Panc1 (cell line): ENCODE measurements at regions not wholly inside any gene's neighbourhood (a gene's known extent, or its start where the extent isn't known, plus 50 kb on each side); places are given as distances from the start of the nearest gene placed in this dataset.
"Not testable (repeated sequence)": the region's sequence is repeated elsewhere in the genome, so short reads cannot be mapped to it uniquely, and the experiment has no call there.

Source experiments
- ATAC-seq: fragments of 200-7000 bp; cut with Tn5 transposase; 2 replicates; pipeline ENCODE4 v1.9.1; 2020; ENCODE audit warnings: mild to moderate bottlenecking, moderate library complexity
- BruUV-seq: library from RNA; stranded (reverse); fragments of 400-500 nt; replicated peaks from 2 replicates; lab custom pipeline; 2021; lab: Mats Ljungman, UMichigan
- CTCF ChIA-PET: fragments of 300-600 bp; sonication (Branson Sonifier 250); formaldehyde crosslinking; loops from one replicate; lab custom pipeline; 2022; ENCODE audit warnings: antibody characterized with exemption; lab: Charles Lee
- POLR2A ChIA-PET: fragments of 300-600 bp; sonication (Branson Sonifier 250); formaldehyde crosslinking; loops from one replicate; lab custom pipeline; 2022; ENCODE audit warnings: antibody characterized with exemption; lab: Charles Lee
- DNase-seq: peaks from one replicate; pipeline ENCODE4 v3.0.0-alpha.2; 2010; ENCODE audit warnings: low read depth, low spot score
- H3K27ac ChIP-seq: 2 replicates; pipeline ENCODE4 v1.5.1; 2011; ENCODE audit warnings: mild to moderate bottlenecking, low read length, inconsistent platforms
- H3K27me3 ChIP-seq: fragments of 200-500 bp; sonication (Bioruptor generic); 2 replicates; pipeline ENCODE4 v1.6.0; 2014; ENCODE audit warnings: low read length, inconsistent platforms; ENCODE audit not compliant: control insufficient read depth, insufficient read depth
- H3K36me3 ChIP-seq: fragments of 200-500 bp; sonication (Bioruptor generic); 2 replicates; pipeline ENCODE4 v1.5.1; 2014; ENCODE audit warnings: inconsistent platforms, mild to moderate bottlenecking, low read length, moderate library complexity; ENCODE audit not compliant: control insufficient read depth, insufficient read depth
- H3K4me1 ChIP-seq: 2 replicates; pipeline ENCODE4 v1.5.1; 2011; ENCODE audit warnings: inconsistent platforms, mild to moderate bottlenecking, low read length, moderate library complexity; ENCODE audit not compliant: control insufficient read depth, insufficient read depth
- H3K4me3 ChIP-seq, 2 experiments: 2 replicates each; pipeline ENCODE4 v1.5.1; 2011 to 2012; ENCODE audit warnings: low read depth in 2 of 2, low read length in 2 of 2, mild to moderate bottlenecking in 2 of 2, inconsistent platforms in 1 of 2, moderate library complexity in 1 of 2
- H3K9me3 ChIP-seq: fragments of 200-500 bp; sonication (Bioruptor generic); 2 replicates; pipeline ENCODE4 v1.5.1; 2014; ENCODE audit warnings: low read depth, mild to moderate bottlenecking, inconsistent platforms, low read length, moderate library complexity; ENCODE audit not compliant: control insufficient read depth, insufficient read depth
- CTCF ChIP-seq: fragments of 450-650 bp; IDR thresholded peaks from 2 replicates; pipeline ENCODE4 v1.5.1; 2017; ENCODE audit warnings: mild to moderate bottlenecking
- POLR2AphosphoS5 ChIP-seq: IDR thresholded peaks from 2 replicates; pipeline ENCODE4 v1.6.1; 2012; ENCODE audit warnings: mild to moderate bottlenecking, low read depth, low read length, moderate library complexity
- REST ChIP-seq, 2 experiments: IDR thresholded peaks; 2 replicates each; pipeline ENCODE4 v1.6.1; 2011 to 2012; ENCODE audit warnings: low read depth in 2 of 2, control low read depth in 1 of 2, low read length in 1 of 2, mild to moderate bottlenecking in 1 of 2, moderate library complexity in 1 of 2; ENCODE audit not compliant: insufficient read depth in 1 of 2
- SIN3A ChIP-seq: IDR thresholded peaks from 2 replicates; pipeline ENCODE4 v1.6.1; 2012; ENCODE audit warnings: low read depth, mild to moderate bottlenecking, low read length, moderate library complexity, borderline replicate concordance; ENCODE audit not compliant: insufficient read depth
- TCF7L2 ChIP-seq: IDR thresholded peaks from 2 replicates; pipeline ENCODE4 v1.6.1; 2011; ENCODE audit warnings: mild to moderate bottlenecking, low read depth, low read length, inconsistent platforms
- in situ Hi-C: cut with HindIII; loops from 2 replicates; pipeline ENCODE4 v1.10.0; 2016; ENCODE audit warnings: low sequenced_read_pairs, low pct_unique_long_range_greater_than_20kb
- intact Hi-C: fragments of 100-400 bp; cut with micrococcal nuclease; formaldehyde crosslinking; loops from one replicate; pipeline ENCODE4 v1.10.0; 2022; ENCODE audit not compliant: unreplicated experiment

- CTCF ChIA-PET, result no interaction called here
- BruUV-seq, result no TSS peak
- Histone ChIP-seq H3K27me3 (no peaks in the 10 kb centered on the region), H3K4me3 (no peak overlapping the region), H3K36me3 (no peaks in the 10 kb centered on the region), H3K4me1 (no peaks in the 10 kb centered on the region), H3K9me3 (no peaks in the 10 kb centered on the region), H3K27ac (no peak overlapping the region)
- POLR2A ChIA-PET, result no interaction called here
- in situ Hi-C loops (no loop called here), intact Hi-C loops (no loop called here)
- ATAC-seq (no peak), DNase-seq (no peak)
- TF ChIP-seq TCF7L2 (no peak), CTCF (no peak), POLR2AphosphoS5 (no peak), REST (IDR thresholded peaks at IDR 0.05; ENCODE audit: insufficient read depth in 1 of 2, low read depth in 2 of 2, low read length in 1 of 2) (no peak), SIN3A (no peak)
These were observed 231.9 kb downstream of the ATPSCKMT start for GRCh38 chr5:10017786-10018185.

- DNase-seq, POLR2A ChIA-PET, ATAC-seq, H3K27me3 ChIP-seq, H3K27ac ChIP-seq, in situ Hi-C loops, H3K36me3 ChIP-seq, intact Hi-C loops, H3K4me3 ChIP-seq, H3K9me3 ChIP-seq, CTCF ChIA-PET, BruUV-seq, H3K4me1 ChIP-seq: not testable (repeated sequence)
These were observed 233.1 kb downstream of the ATPSCKMT start for GRCh38 chr5:10016559-10016958.

- in situ Hi-C loops, H3K36me3 ChIP-seq, CTCF ChIA-PET, H3K27me3 ChIP-seq, ATAC-seq, BruUV-seq, DNase-seq, intact Hi-C loops, POLR2A ChIA-PET, H3K4me1 ChIP-seq, H3K27ac ChIP-seq, H3K4me3 ChIP-seq, H3K9me3 ChIP-seq: not testable (repeated sequence)
These were observed 234.0 kb downstream of the ATPSCKMT start for GRCh38 chr5:10015681-10016080.
